Ishikawa (cell line): ENCODE measurements at regions not wholly inside any gene's neighbourhood (a gene's known extent, or its start where the extent isn't known, plus 50 kb on each side); places are given as distances from the start of the nearest gene placed in this dataset.

ENCODE experiments used
- EP300 ChIP-seq: IDR thresholded peaks from 2 replicates; pipeline ENCODE4 v1.6.1; 2012; ENCODE audit warnings: borderline replicate concordance
- TAF1 ChIP-seq: IDR thresholded peaks from 2 replicates; pipeline ENCODE4 v1.6.1; 2012; ENCODE audit warnings: low read depth, mild to moderate bottlenecking
- USF1 ChIP-seq: IDR thresholded peaks from 2 replicates; pipeline ENCODE4 v1.6.1; 2012
- ZBTB7A ChIP-seq: IDR thresholded peaks from 2 replicates; pipeline ENCODE4 v1.6.1; 2012; ENCODE audit warnings: low read depth

- no peak for TF ChIP-seq ZBTB7A
- TF ChIP-seq EP300, result no peak
- TF ChIP-seq TAF1, result no peak
- no peak for TF ChIP-seq USF1
Measured at GRCh38 chr10:121263431-121263783, 334.8 kb downstream of the FGFR2 start.
